ENCODE measurements at regions not wholly inside any gene's neighbourhood (a gene's known extent, or its start where the extent isn't known, plus 50 kb on each side); places are given as distances from the start of the nearest gene placed in this dataset.
"Not testable (repeated sequence)": the region's sequence is repeated elsewhere in the genome, so short reads cannot be mapped to it uniquely, and the experiment has no call there.

- TF ChIP-seq, protein P1, sequence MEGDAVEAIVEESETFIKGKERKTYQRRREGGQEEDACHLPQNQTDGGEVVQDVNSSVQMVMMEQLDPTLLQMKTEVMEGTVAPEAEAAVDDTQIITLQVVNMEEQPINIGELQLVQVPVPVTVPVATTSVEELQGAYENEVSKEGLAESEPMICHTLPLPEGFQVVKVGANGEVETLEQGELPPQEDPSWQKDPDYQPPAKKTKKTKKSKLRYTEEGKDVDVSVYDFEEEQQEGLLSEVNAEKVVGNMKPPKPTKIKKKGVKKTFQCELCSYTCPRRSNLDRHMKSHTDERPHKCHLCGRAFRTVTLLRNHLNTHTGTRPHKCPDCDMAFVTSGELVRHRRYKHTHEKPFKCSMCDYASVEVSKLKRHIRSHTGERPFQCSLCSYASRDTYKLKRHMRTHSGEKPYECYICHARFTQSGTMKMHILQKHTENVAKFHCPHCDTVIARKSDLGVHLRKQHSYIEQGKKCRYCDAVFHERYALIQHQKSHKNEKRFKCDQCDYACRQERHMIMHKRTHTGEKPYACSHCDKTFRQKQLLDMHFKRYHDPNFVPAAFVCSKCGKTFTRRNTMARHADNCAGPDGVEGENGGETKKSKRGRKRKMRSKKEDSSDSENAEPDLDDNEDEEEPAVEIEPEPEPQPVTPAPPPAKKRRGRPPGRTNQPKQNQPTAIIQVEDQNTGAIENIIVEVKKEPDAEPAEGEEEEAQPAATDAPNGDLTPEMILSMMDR (IDR thresholded peaks at IDR 0.05 in 2 of 3, conservative IDR thresholded peaks at IDR 0.05 in 1 of 3; ENCODE audit: borderline replicate concordance in 1 of 3, insufficient read depth in 1 of 3, low read depth in 2 of 3, low read length in 2 of 3), result not testable (repeated sequence)
- TF ChIP-seq POLR2AphosphoS5 (IDR thresholded peaks at IDR 0.05; ENCODE audit: low read depth, low read length); REST (IDR thresholded peaks at IDR 0.05; ENCODE audit: low read depth); ZBTB33 (IDR thresholded peaks at IDR 0.05; ENCODE audit: extremely low read depth, insufficient replicate concordance, low read length); POLR2A (IDR thresholded peaks at IDR 0.05; ENCODE audit: borderline replicate concordance, extremely low read depth, insufficient read depth, insufficient read length); ZNF274 (IDR thresholded peaks at IDR 0.05; ENCODE audit: low read depth, low read length); EZH2phosphoT487 (IDR thresholded peaks at IDR 0.05; ENCODE audit: borderline replicate concordance); RAD21 (IDR thresholded peaks at IDR 0.05; ENCODE audit: low read depth); EGR1 (IDR thresholded peaks at IDR 0.05; ENCODE audit: low read depth): not testable (repeated sequence)
These were observed 97.9 kb downstream of the TEX35 start for GRCh38 chr1:178610690-178611410.
